ENCODE measurements at regions not wholly inside any gene's neighbourhood (a gene's known extent, or its start where the extent isn't known, plus 50 kb on each side); places are given as distances from the start of the nearest gene placed in this dataset.

GRCh38 chr5:3287516-3287915 lies 308.1 kb upstream of the IRX1 start:
- Histone ChIP-seq H3K36me3 (no peaks in the 10 kb centered on the region), H3K4me1 (no peaks in the 10 kb centered on the region), H3K9me3 (no peaks in the 10 kb centered on the region), H3K4me3 (no peak overlapping the region), H3K27ac (no peak overlapping the region), H3K27me3 (no peaks in the 10 kb centered on the region)
- no peak for TF ChIP-seq POLR2AphosphoS5 (IDR thresholded peaks at IDR 0.05)
- WGBS, 2 donors = 62 to 71% methylated on average over 6 to 9 of the region's 9 CpGs
- ATAC-seq (ENCODE audit: low FRiP score in 2 of 2) (no peak), DNase-seq (peak in 1 of 2 donors; percentile 50)

GRCh38 chr5:3285621-3286020 lies 310.0 kb upstream of the IRX1 start:
- DNase-seq (no peak), ATAC-seq (ENCODE audit: low FRiP score in 2 of 2) (no peak)
- 88 to 89% methylated on average over 13 of the region's 13 CpGs for WGBS, 2 donors

GRCh38 chr5:3284506-3284905 lies 311.1 kb upstream of the IRX1 start:
- no peaks in the 10 kb centered on the region for H3K4me1 ChIP-seq
- DNase-seq (no peak), ATAC-seq (ENCODE audit: low FRiP score in 2 of 2) (no peak)
- TF ChIP-seq POLR2AphosphoS5 (IDR thresholded peaks at IDR 0.05) (no peak), POLR2A (IDR thresholded peaks at IDR 0.05) (no peak), EP300 (IDR thresholded peaks at IDR 0.05) (no peak), CTCF (IDR thresholded peaks at IDR 0.05) (no peak)
- 59 to 78% methylated on average over 3 to 5 of the region's 5 CpGs for WGBS, 2 donors
- no peaks in the 10 kb centered on the region for H3K9me3 ChIP-seq
- no peaks in the 10 kb centered on the region for H3K27me3 ChIP-seq
- H3K36me3 ChIP-seq = no peaks in the 10 kb centered on the region
- no peak overlapping the region for H3K27ac ChIP-seq
- H3K4me3 ChIP-seq = no peak overlapping the region

More at GRCh38 chr5:3285621-3286020, 310.0 kb upstream of the IRX1 start:
- TF ChIP-seq POLR2A (IDR thresholded peaks at IDR 0.05) = no peak
- no peak for TF ChIP-seq EP300 (IDR thresholded peaks at IDR 0.05)
- no peak for TF ChIP-seq POLR2AphosphoS5 (IDR thresholded peaks at IDR 0.05)
- TF ChIP-seq CTCF (IDR thresholded peaks at IDR 0.05) = no peak
- Histone ChIP-seq H3K4me3 (no peak overlapping the region), H3K4me1 (no peaks in the 10 kb centered on the region), H3K27ac (no peak overlapping the region), H3K27me3 (no peaks in the 10 kb centered on the region), H3K36me3 (no peaks in the 10 kb centered on the region), H3K9me3 (no peaks in the 10 kb centered on the region)

- ATAC-seq (ENCODE audit: low FRiP score in 2 of 2) (no peak), DNase-seq (peak in 1 of 2 donors; percentile 71)
- Histone ChIP-seq H3K36me3 (no peaks in the 10 kb centered on the region), H3K4me1 (no peaks in the 10 kb centered on the region), H3K4me3 (no peak overlapping the region), H3K9me3 (no peaks in the 10 kb centered on the region), H3K27me3 (no peaks in the 10 kb centered on the region), H3K27ac (no peak overlapping the region)
- TF ChIP-seq EP300 (IDR thresholded peaks at IDR 0.05) = no peak
- TF ChIP-seq CTCF (IDR thresholded peaks at IDR 0.05) = no peak
- TF ChIP-seq POLR2AphosphoS5 (IDR thresholded peaks at IDR 0.05) = no peak
- no peak for TF ChIP-seq POLR2A (IDR thresholded peaks at IDR 0.05)
- WGBS, 2 donors = 79 to 92% methylated on average over 11 to 20 of the region's 20 CpGs
Observed at GRCh38 chr5:3282841-3283240, 312.8 kb upstream of the IRX1 start.

- no peaks in the 10 kb centered on the region for H3K27me3 ChIP-seq
- H3K27ac ChIP-seq = no peak overlapping the region
- H3K9me3 ChIP-seq = no peaks in the 10 kb centered on the region
- H3K4me3 ChIP-seq = no peak overlapping the region
- no peak for DNase-seq
- no peaks in the 10 kb centered on the region for H3K36me3 ChIP-seq
- no peaks in the 10 kb centered on the region for H3K4me1 ChIP-seq
- ATAC-seq (ENCODE audit: low FRiP score in 2 of 2) = no peak
- no peak for TF ChIP-seq CTCF (IDR thresholded peaks at IDR 0.05)
- TF ChIP-seq POLR2A (IDR thresholded peaks at IDR 0.05) = no peak
- no peak for TF ChIP-seq EP300 (IDR thresholded peaks at IDR 0.05)
- TF ChIP-seq POLR2AphosphoS5 (IDR thresholded peaks at IDR 0.05) = no peak
- 76 to 80% methylated on average over 7 of the region's 7 CpGs for WGBS, 2 donors
Observed at GRCh38 chr5:3281366-3281765, 314.3 kb upstream of the IRX1 start.
